ENCODE measurements at regions not wholly inside any gene's neighbourhood (a gene's known extent, or its start where the extent isn't known, plus 50 kb on each side); places are given as distances from the start of the nearest gene placed in this dataset.

DNA sequence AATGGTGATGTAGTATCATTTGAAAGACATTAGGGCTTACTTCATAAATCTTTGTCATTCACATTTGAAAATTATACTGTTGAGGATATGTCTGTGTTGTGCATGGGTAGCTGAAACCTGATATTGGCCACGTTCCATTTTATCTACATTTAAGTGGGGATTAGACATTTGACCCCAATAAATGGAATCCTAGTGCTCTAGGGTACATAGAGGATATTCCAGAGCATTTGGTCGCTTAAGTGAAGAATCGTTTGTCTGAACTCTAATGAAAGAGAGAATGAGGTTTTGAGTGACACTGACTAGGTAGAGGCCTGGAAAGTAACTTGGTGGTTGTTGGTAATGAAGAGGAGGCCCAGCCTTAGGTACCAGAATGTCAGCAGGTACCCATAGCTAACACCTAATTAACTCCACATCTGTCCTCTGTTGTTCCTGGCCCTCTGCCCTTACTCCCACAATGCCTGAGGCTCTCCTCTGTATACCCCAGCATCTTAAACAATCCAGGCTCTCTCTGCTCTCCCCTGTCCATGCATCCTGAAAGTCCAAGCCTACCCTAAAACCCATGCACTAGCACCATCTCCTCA is 299.5 kb upstream of the KLF3 start:
- TF ChIP-seq, protein P1, sequence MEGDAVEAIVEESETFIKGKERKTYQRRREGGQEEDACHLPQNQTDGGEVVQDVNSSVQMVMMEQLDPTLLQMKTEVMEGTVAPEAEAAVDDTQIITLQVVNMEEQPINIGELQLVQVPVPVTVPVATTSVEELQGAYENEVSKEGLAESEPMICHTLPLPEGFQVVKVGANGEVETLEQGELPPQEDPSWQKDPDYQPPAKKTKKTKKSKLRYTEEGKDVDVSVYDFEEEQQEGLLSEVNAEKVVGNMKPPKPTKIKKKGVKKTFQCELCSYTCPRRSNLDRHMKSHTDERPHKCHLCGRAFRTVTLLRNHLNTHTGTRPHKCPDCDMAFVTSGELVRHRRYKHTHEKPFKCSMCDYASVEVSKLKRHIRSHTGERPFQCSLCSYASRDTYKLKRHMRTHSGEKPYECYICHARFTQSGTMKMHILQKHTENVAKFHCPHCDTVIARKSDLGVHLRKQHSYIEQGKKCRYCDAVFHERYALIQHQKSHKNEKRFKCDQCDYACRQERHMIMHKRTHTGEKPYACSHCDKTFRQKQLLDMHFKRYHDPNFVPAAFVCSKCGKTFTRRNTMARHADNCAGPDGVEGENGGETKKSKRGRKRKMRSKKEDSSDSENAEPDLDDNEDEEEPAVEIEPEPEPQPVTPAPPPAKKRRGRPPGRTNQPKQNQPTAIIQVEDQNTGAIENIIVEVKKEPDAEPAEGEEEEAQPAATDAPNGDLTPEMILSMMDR (IDR thresholded peaks at IDR 0.05) = no peak
- no peak for TF ChIP-seq POLR2A (IDR thresholded peaks at IDR 0.05)

Data from right lobe of liver (tissue), 4 donors.